ENCODE measurements at regions not wholly inside any gene's neighbourhood (a gene's known extent, or its start where the extent isn't known, plus 50 kb on each side); places are given as distances from the start of the nearest gene placed in this dataset.

DNA sequence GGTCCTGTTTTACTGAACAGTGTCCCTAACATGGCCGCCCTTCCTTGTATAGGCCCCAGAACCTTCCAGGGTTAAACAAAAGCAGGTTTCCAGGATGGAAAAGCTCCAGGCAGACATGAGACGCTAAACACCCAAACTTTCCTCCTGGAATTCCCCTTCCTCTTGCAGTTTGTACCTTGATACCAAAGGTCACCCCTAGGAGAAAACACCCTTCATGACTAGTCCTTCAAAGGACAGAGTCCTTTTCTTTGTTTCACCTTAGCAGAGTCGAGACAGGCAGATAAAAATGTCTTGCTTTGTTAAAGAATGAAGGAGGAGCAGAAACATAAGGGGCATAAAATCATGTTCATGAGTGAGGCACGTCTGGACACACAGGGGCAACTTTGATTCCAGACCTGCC, 247.5 kb downstream of the BCOR start:
- H3K9me3 Mint-ChIP-seq = no peaks in the 10 kb centered on the region
- no peak for ATAC-seq (replicated peaks)
- DNase-seq = no peak
- H3K27me3 Mint-ChIP-seq = no peaks in the 10 kb centered on the region
- H3K36me3 Mint-ChIP-seq (ENCODE audit: insufficient read depth) = peaks cover 3% of the 10 kb centered on the region
- peaks cover 28 to 29% of the 10 kb centered on the region in 2 donors for H3K4me1 Mint-ChIP-seq (ENCODE audit: low read depth in 2 of 2)
- no peak overlapping the region for H3K27ac Mint-ChIP-seq
- no peak overlapping the region for H3K4me3 Mint-ChIP-seq

DNA sequence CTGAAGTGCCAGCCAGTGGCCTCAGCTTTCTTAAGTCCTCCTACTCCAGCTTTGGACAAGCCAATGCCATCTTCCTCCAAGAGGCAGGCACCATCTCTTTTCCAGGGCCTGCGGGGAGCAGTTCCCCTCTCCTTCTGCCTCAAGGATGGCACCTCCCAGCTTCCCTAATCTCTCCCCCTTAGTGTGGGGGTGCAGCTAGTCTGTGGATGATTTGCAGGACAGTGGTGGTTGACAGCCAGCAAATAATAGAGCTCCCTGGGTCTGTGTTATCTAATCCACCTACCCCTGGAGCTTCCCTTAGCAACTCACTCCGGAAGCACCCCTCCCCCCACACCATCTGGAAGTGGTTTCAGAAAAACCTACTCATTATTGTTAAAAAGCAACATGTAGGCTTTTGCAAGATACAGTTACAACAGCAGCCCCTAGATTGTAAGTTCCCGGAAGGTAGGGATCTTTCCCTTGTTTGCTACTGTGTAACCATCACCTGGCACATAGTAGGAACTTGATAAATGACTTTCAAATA, 247.1 kb downstream of the BCOR start:
- Mint-ChIP-seq H3K27me3 (no peaks in the 10 kb centered on the region), H3K4me1 (ENCODE audit: low read depth in 2 of 2) (peaks cover 28 to 32% of the 10 kb centered on the region in 2 donors), H3K9me3 (no peaks in the 10 kb centered on the region), H3K36me3 (ENCODE audit: insufficient read depth) (peaks cover 6% of the 10 kb centered on the region), H3K4me3 (peak overlapping the region in 1 of 2 donors; percentile 45), H3K27ac (no peak overlapping the region)
- DNase-seq (no peak), ATAC-seq (replicated peaks) (no peak)

DNA sequence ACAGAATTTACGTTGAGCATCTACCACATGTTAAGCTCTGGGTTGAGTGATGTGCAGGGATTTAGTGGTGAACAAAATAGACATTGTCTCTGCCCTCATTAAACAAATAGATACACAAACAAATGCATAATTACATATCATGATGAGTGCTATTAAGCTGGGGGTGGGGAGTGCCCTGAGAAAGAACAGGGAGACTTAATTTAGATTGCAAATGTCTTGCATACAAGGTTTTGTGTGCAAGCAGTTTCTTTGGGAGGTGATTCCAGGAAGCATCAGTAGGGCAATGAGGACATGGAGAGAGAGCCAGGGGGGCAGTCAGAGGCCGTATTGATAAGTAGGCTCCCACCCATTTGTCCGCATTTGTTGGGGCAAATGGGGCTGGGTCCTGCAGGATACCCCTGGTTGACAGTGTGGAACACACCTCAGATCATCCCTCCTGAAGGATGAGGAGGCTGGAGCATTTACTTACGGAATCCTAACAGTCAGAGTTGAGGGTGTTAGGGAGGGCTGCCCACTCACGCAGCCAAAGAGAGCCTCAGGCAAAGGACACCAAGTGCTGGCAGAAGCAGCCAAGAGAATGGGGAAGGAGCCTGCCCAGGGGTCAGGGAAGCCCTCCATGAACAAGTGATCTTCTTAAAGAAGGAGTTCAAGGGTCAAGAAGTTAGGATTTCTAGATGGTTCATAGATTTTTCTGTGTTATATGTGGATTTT, 245.9 kb downstream of the BCOR start:
- Mint-ChIP-seq H3K4me1 (ENCODE audit: low read depth in 2 of 2) (peaks cover 36 to 41% of the 10 kb centered on the region in 2 donors), H3K27me3 (no peaks in the 10 kb centered on the region), H3K4me3 (no peak overlapping the region), H3K9me3 (no peaks in the 10 kb centered on the region), H3K27ac (peak overlapping the region in 1 of 2 donors; percentile 62), H3K36me3 (ENCODE audit: insufficient read depth) (peaks cover 11% of the 10 kb centered on the region)
- no peak for DNase-seq
- ATAC-seq (replicated peaks) = no peak

DNA sequence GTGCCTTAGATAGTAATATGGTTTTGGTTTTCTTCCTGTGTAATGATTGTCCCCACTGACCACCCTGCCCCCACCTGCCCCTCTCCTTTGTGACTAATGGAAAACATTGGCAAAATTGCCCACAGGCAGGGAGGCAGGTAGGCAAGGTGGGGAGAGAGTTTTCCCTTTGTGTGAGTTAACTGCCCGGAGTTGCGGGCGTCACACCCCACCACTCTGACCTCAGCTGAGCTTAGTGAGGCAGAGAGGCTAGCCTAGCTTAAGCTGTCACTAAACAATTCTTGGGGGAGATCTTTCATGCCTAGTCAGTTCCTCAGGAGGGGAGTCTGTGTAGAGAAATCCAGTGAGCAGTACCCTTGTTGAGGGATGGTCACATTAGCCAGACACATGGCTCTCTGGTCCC, 245.3 kb downstream of the BCOR start:
- no peak overlapping the region for H3K4me3 Mint-ChIP-seq
- no peak for ATAC-seq (replicated peaks)
- no peaks in the 10 kb centered on the region for H3K27me3 Mint-ChIP-seq
- peaks cover 38 to 42% of the 10 kb centered on the region in 2 donors for H3K4me1 Mint-ChIP-seq (ENCODE audit: low read depth in 2 of 2)
- no peak for DNase-seq
- H3K36me3 Mint-ChIP-seq (ENCODE audit: insufficient read depth) = peaks cover 11% of the 10 kb centered on the region
- peak overlapping the region; percentile 13 to 98 for H3K27ac Mint-ChIP-seq
- no peaks in the 10 kb centered on the region for H3K9me3 Mint-ChIP-seq

DNA sequence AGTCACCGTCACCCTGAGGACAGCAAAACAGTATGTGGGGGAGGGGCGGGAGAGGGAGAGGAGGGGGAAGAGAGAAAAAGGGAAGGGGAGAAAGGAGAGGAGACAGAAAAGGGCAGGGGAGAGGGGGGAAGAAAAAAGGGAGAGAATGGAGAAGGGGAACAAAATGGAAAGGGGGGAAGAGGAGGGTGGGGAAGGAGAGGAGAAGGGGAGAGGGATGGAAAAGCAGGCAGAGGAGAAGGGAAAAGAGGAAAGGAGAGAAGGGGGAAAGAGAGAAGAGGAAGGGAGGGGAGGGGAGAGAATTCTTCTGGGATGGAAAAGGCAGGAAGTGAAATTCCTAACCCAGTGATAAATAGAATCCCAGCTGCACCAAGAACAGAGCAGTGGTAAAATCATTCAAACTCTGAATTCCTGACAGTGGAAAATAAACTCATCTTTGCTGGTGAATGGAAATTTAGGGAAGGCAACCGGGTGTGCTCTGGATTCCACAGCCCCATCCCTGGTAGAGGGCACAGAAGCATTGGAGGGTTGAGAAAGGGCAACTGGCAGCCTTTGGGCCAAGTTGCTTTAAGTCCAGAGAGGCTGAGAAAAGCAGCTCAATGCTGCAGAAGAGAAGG, 244.2 kb downstream of the BCOR start:
- H3K27me3 Mint-ChIP-seq = no peaks in the 10 kb centered on the region
- DNase-seq (no peak), ATAC-seq (replicated peaks) (no peak)
- peak overlapping the region; percentile 78 to 80 for H3K4me3 Mint-ChIP-seq
- peaks cover 11% of the 10 kb centered on the region for H3K36me3 Mint-ChIP-seq (ENCODE audit: insufficient read depth)
- H3K9me3 Mint-ChIP-seq = no peaks in the 10 kb centered on the region
- peaks cover 41 to 42% of the 10 kb centered on the region in 2 donors for H3K4me1 Mint-ChIP-seq (ENCODE audit: low read depth in 2 of 2)
- peak overlapping the region; percentile 97 to 98 for H3K27ac Mint-ChIP-seq

DNA sequence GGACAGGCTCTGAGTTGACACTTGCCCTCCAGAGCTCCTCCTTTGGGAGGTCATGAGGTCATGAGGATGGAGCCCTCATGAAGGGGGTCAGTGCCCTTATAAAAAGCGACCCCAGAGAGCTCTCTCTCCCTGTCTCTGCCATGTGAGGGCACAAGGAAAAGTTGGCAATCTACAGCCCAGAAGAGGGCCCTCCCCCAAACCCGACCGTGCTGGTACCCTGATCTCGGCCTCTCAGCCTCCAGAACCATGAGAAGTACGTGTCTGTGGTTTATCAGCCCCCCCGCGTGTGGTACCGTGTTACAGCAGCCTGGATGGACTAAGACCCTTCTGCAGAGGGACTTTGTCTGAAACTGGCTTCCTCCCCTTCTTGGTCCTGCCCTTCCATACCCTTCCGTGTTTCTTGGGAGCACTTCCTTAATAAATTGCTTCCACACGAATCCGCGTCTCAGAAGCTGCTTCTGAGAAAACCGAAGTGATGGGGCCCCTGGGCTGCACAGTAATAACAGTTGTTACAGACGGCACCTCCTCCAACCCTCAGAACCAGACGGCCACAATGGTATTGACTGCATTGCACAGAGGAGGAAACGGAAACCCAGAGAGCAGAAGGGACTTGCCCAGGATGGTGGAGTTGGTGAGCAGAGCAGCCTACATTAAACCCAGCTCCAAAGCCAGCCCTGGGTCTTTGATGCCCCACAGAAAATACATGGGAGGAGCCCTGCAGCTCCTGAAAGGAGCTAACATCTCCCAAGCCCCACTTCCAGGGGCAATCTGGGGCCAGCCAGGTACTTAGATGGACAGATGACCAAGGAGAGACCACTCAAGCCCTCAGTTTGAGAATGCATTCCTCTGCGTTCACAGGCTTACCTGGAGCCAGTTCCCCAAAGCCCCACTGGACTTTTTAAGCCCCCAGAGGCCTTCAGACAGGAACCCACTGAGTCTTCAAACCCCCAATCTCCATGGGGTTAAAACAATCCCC, 242.7 kb downstream of the BCOR start:
- Mint-ChIP-seq H3K4me1 (ENCODE audit: low read depth in 2 of 2) (peaks cover 43% of the 10 kb centered on the region in 2 donors), H3K36me3 (ENCODE audit: insufficient read depth) (peaks cover 11% of the 10 kb centered on the region), H3K4me3 (peak overlapping the region; percentile 78 to 80), H3K27me3 (no peaks in the 10 kb centered on the region), H3K9me3 (no peaks in the 10 kb centered on the region), H3K27ac (peak overlapping the region; percentile 97 to 98)
- peak; percentile 68 to 71 (median 69) for DNase-seq
- peak; percentile 85 for ATAC-seq (replicated peaks)

- Mint-ChIP-seq H3K9me3 (no peaks in the 10 kb centered on the region), H3K4me3 (peak overlapping the region; percentile 78 to 80), H3K27ac (peak overlapping the region; percentile 97 to 98), H3K36me3 (ENCODE audit: insufficient read depth) (peaks cover 11% of the 10 kb centered on the region), H3K4me1 (ENCODE audit: low read depth in 2 of 2) (peaks cover 40 to 49% of the 10 kb centered on the region in 2 donors), H3K27me3 (no peaks in the 10 kb centered on the region)
- DNase-seq (peak; percentile 59 to 63 (median 62)), ATAC-seq (replicated peaks) (peak; percentile 65)
Observed at GRCh38 chrX:39855748-39856129, 242.0 kb downstream of the BCOR start.

DNA sequence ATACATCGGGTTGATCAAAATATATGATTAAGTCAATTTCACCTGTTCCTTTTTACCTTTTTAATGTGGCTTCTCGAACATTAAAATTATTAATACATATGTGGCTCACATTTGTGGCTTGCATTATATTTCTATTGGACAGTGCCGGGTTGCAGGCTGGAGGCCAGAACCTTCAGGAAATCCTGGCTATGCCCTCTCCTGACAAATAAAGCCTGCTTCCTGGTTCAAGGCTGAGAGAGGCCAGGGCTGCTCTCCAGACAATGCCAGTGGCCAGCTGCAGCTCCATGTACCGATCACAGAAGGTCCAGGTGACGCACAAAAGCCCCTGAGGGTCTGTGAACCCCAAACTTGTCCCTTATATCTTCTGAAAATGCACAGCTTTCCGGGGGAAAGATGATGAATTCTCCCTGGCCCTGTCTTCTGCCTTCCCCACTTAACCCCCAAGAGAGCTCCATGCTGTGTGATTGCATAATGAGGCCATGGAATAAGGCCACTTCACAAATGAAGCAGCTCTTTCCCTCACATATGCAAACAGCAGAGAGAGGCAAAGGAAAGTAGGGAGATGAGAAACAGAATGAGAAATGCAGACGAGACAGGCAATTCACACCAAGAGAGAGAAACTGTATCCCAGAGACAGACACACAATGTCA, 241.2 kb downstream of the BCOR start:
- H3K27me3 Mint-ChIP-seq = no peaks in the 10 kb centered on the region

GRCh38 chrX:39857780-39858179, 240.0 kb downstream of the BCOR start:
- H3K27me3 Mint-ChIP-seq = no peaks in the 10 kb centered on the region
- no peak for ATAC-seq (replicated peaks)
- no peaks in the 10 kb centered on the region for H3K9me3 Mint-ChIP-seq
- peaks cover 30 to 40% of the 10 kb centered on the region in 2 donors for H3K4me1 Mint-ChIP-seq (ENCODE audit: low read depth in 2 of 2)
- H3K4me3 Mint-ChIP-seq = no peak overlapping the region
- no peak overlapping the region for H3K27ac Mint-ChIP-seq
- DNase-seq = no peak
- peaks cover 11% of the 10 kb centered on the region for H3K36me3 Mint-ChIP-seq (ENCODE audit: insufficient read depth)

More for the DNA sequence above, 241.2 kb downstream of the BCOR start:
- H3K27ac Mint-ChIP-seq = peak overlapping the region; percentile 97 to 98
- H3K9me3 Mint-ChIP-seq = no peaks in the 10 kb centered on the region
- no peak overlapping the region for H3K4me3 Mint-ChIP-seq
- H3K4me1 Mint-ChIP-seq (ENCODE audit: low read depth in 2 of 2) = peaks cover 33 to 49% of the 10 kb centered on the region in 2 donors
- no peak for ATAC-seq (replicated peaks)
- H3K36me3 Mint-ChIP-seq (ENCODE audit: insufficient read depth) = peaks cover 11% of the 10 kb centered on the region
- DNase-seq = no peak

DNA sequence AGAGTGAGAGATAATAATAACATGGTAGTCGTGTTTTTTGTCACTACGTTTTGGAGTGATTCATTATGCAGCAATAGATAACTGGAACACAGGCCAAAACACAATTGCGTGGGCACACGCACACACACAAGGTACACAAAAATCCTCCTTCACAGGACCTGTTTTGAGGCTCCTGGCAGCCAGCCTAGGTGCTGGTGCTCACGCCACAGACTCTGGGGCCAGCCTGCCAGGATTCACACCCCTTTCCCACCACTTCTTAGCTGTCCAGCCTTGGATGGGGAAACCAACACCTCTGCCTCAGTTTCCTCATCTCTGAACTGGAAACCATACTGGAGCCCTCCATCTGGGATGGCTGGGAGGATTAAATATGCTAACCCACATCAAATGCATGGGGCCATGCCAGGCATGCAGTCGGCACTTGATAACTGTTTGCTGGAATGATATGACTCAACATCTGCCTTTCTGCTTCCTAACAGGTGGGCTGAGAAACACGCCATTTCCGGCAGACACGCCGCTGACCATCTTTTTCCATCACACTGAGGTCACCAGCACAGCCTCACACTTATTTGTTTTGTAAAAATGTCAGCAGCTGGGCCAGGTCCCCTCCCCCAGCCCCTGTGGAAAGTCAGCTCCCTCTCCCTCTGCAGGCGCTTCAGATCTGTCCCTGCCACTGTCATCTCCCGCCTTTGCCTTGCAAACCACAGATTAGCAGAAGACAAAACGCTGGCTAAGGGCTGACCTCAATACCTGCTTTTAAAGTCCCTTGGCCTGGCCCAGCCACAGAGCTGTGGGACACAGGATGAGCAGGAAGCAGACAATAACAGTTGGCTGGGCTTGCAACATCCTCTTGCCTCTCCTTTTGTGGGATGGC, 237.5 kb downstream of the BCOR start:
- Mint-ChIP-seq H3K27ac (peak overlapping the region; percentile 87 to 91), H3K36me3 (ENCODE audit: insufficient read depth) (peaks cover 8% of the 10 kb centered on the region), H3K4me3 (peak overlapping the region; percentile 46 to 65), H3K27me3 (no peaks in the 10 kb centered on the region), H3K9me3 (no peaks in the 10 kb centered on the region), H3K4me1 (ENCODE audit: low read depth in 2 of 2) (peaks cover 17 to 27% of the 10 kb centered on the region in 2 donors)
- DNase-seq (peak; percentile 44 to 52 (median 46)), ATAC-seq (replicated peaks) (peak; percentile 55)

DNA sequence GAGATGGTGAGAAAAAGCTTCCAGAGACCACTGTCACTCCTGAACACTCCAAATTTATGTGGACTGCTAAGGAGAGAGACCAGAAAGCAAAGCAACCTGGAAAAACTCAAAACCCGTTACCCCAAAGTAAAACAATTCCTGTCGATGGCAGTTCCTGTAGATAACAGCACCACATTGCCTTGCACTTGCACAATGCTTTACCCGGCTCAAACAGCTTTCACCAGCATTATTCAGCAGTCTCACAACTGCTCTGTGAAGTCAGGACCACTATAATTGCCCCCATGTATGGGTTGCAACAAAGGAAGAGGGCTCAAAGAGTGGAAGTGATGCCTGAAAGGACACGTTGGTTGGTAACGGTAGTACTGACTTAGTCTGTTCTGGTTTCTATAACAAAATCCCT, 234.8 kb downstream of the BCOR start:
- H3K9me3 Mint-ChIP-seq = no peaks in the 10 kb centered on the region
- no peak overlapping the region for H3K4me3 Mint-ChIP-seq
- no peak for DNase-seq
- peaks cover 7 to 16% of the 10 kb centered on the region in 2 donors for H3K4me1 Mint-ChIP-seq (ENCODE audit: low read depth in 2 of 2)
- H3K27ac Mint-ChIP-seq = no peak overlapping the region
- H3K27me3 Mint-ChIP-seq = no peaks in the 10 kb centered on the region
- ATAC-seq (replicated peaks) = no peak
- no peaks in the 10 kb centered on the region for H3K36me3 Mint-ChIP-seq (ENCODE audit: insufficient read depth)

GRCh38 chrX:39866229-39866628, 231.5 kb downstream of the BCOR start:
- no peak for ATAC-seq (replicated peaks)
- peaks cover 13 to 21% of the 10 kb centered on the region in 2 donors for H3K4me1 Mint-ChIP-seq (ENCODE audit: low read depth in 2 of 2)
- no peak overlapping the region for H3K4me3 Mint-ChIP-seq
- H3K27ac Mint-ChIP-seq = peak overlapping the region in 1 of 2 donors; percentile 41
- no peaks in the 10 kb centered on the region for H3K9me3 Mint-ChIP-seq
- peaks cover 5% of the 10 kb centered on the region for H3K36me3 Mint-ChIP-seq (ENCODE audit: insufficient read depth)
- DNase-seq = no peak
- no peaks in the 10 kb centered on the region for H3K27me3 Mint-ChIP-seq
